ENCODE measurements at regions not wholly inside any gene's neighbourhood (a gene's known extent, or its start where the extent isn't known, plus 50 kb on each side); places are given as distances from the start of the nearest gene placed in this dataset.
"Not testable (repeated sequence)": the region's sequence is repeated elsewhere in the genome, so short reads cannot be mapped to it uniquely, and the experiment has no call there.

DNA sequence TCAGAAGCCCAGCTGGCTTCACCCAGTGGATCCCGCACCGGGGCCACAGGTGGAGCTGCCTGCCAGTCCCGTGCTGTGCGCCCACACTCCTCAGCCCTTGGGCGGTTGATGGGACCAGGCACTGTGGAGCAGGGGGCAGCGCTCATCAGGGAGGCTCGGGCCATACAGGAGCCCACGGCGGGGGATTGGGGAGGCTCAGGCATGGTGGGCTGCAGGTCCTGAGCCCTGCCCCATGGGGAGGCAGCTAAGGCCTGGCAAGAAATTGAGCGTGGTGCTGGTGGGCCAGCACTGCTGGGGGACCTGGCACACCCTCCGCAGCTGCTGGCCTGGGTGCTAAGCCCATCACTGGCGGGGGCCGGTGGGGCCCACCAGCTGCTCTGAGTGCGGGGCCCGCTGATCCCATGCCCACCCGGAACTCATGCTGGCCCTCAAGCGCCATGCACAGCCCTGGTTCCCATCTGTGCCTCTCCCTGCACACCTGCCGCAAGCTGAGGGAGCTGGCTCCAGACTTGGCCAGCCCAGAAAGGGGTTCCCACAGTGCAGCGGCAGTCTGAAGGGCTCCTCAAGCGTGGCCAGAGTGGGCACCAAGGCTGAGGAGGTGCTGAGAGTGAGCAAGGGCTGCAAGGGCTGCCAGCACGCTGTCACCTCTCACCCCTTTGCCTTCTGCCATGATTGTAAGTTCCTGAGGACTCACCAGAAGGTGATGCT, 705.1 kb downstream of the STPG2 start:
- not testable (repeated sequence) for DNase-seq (ENCODE audit: low spot score); H3K4ac ChIP-seq (ENCODE audit: low read length); H4K8ac ChIP-seq (ENCODE audit: low read depth, low read length); H2BK12ac ChIP-seq (ENCODE audit: low read length); H4K91ac ChIP-seq (ENCODE audit: low read depth, low read length, poor library complexity); H3K27me3 ChIP-seq (ENCODE audit: control insufficient read depth in 3 of 3, insufficient read depth in 3 of 3, low read depth in 1 of 3, low read length in 3 of 3); H3K23ac ChIP-seq (ENCODE audit: low read depth, low read length, poor library complexity); H3K79me1 ChIP-seq (ENCODE audit: low read depth, low read length); H3K4me2 ChIP-seq (ENCODE audit: insufficient read depth, low read length, poor library complexity, severe bottlenecking); H2BK120ac ChIP-seq (ENCODE audit: low read depth, low read length); H3K4me1 ChIP-seq (ENCODE audit: control insufficient read depth in 2 of 2, insufficient read depth in 1 of 2, low read depth in 1 of 2, low read length in 2 of 2); H2AK5ac ChIP-seq (ENCODE audit: low read depth, low read length); H3K36me3 ChIP-seq (replicated peaks in 1 of 2; ENCODE audit: control insufficient read depth in 2 of 2, insufficient read depth in 2 of 2, low read length in 2 of 2); H2BK15ac ChIP-seq (ENCODE audit: low read length); H2BK5ac ChIP-seq (ENCODE audit: low read length); H3K9me3 ChIP-seq (replicated peaks in 1 of 2; ENCODE audit: control insufficient read depth in 2 of 2, insufficient read depth in 1 of 2, low read depth in 1 of 2, low read length in 2 of 2); H3K27ac ChIP-seq (replicated peaks; ENCODE audit: low read length); H3K9ac ChIP-seq (ENCODE audit: low read depth, low read length, poor library complexity); H3K4me3 ChIP-seq (ENCODE audit: low read length in 2 of 2)
- H3K18ac ChIP-seq (ENCODE audit: low read length) = peak overlapping the region; percentile 17
- WGBS, 2 donors (ENCODE audit: extremely low coverage in 2 of 2, insufficient read length in 2 of 2, insufficient replicate concordance in 1 of 2) = no CpG with 5 or more reads among the region's 21 CpGs
- peak overlapping the region; percentile 82 for H3K14ac ChIP-seq (ENCODE audit: low read length)
- peak overlapping the region; percentile 29 for H2AFZ ChIP-seq (ENCODE audit: low read length)

DNA sequence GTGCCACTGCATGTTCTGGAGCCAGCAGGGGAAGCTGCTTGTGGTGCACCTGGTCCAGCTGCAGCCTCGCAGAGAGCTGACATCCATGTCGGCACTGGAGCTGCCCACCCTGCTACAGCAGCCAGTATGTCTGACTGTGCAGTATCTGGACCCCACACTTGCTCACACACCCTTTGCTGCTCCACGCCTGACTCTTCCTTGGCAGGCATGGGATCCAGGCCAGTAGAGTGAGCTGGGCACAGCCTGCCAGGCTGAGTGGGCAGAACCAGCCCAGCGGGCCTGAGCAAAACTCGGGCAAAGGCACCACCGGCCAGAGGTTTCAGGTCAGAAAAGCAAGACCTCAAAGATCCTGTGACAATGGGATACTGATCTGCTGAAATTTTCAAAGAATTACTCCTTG, 690.1 kb downstream of the STPG2 start:
- no peaks in the 10 kb centered on the region for H3K36me3 ChIP-seq (replicated peaks in 1 of 2; ENCODE audit: control insufficient read depth in 2 of 2, insufficient read depth in 2 of 2, low read length in 2 of 2)
- H3K4ac ChIP-seq (ENCODE audit: low read length) = no peak overlapping the region
- DNase-seq (ENCODE audit: low spot score) = no peak
- no CpG with 5 or more reads among the region's 6 CpGs for WGBS, 2 donors (ENCODE audit: extremely low coverage in 2 of 2, insufficient read length in 2 of 2, insufficient replicate concordance in 1 of 2)
- peaks cover 0 to 2% of the 10 kb centered on the region in 2 donors for H3K9me3 ChIP-seq (replicated peaks in 1 of 2; ENCODE audit: control insufficient read depth in 2 of 2, insufficient read depth in 1 of 2, low read depth in 1 of 2, low read length in 2 of 2)
- H3K79me1 ChIP-seq (ENCODE audit: low read depth, low read length) = no peaks in the 10 kb centered on the region
- H3K27me3 ChIP-seq (ENCODE audit: control insufficient read depth in 3 of 3, insufficient read depth in 3 of 3, low read depth in 1 of 3, low read length in 3 of 3) = no peaks in the 10 kb centered on the region
- H3K23ac ChIP-seq (ENCODE audit: low read depth, low read length, poor library complexity) = no peak overlapping the region
- H2AFZ ChIP-seq (ENCODE audit: low read length) = no peak overlapping the region
- no peak overlapping the region for H2BK12ac ChIP-seq (ENCODE audit: low read length)
- no peak overlapping the region for H3K4me2 ChIP-seq (ENCODE audit: insufficient read depth, low read length, poor library complexity, severe bottlenecking)
- H2BK15ac ChIP-seq (ENCODE audit: low read length) = no peak overlapping the region
- no peak overlapping the region for H2AK5ac ChIP-seq (ENCODE audit: low read depth, low read length)
- no peak overlapping the region for H4K91ac ChIP-seq (ENCODE audit: low read depth, low read length, poor library complexity)
- H4K8ac ChIP-seq (ENCODE audit: low read depth, low read length) = peak overlapping the region; percentile 92
- peak overlapping the region; percentile 77 for H3K18ac ChIP-seq (ENCODE audit: low read length)
- H2BK5ac ChIP-seq (ENCODE audit: low read length) = peak overlapping the region; percentile 48
- no peak overlapping the region for H3K27ac ChIP-seq (replicated peaks; ENCODE audit: low read length)
- H3K4me3 ChIP-seq (ENCODE audit: low read length in 2 of 2) = no peak overlapping the region
- H3K9ac ChIP-seq (ENCODE audit: low read depth, low read length, poor library complexity) = no peak overlapping the region
- H2BK120ac ChIP-seq (ENCODE audit: low read depth, low read length) = no peak overlapping the region
- peak overlapping the region; percentile 95 for H3K14ac ChIP-seq (ENCODE audit: low read length)
- H3K4me1 ChIP-seq (ENCODE audit: control insufficient read depth in 2 of 2, insufficient read depth in 1 of 2, low read depth in 1 of 2, low read length in 2 of 2) = no peaks in the 10 kb centered on the region

DNA sequence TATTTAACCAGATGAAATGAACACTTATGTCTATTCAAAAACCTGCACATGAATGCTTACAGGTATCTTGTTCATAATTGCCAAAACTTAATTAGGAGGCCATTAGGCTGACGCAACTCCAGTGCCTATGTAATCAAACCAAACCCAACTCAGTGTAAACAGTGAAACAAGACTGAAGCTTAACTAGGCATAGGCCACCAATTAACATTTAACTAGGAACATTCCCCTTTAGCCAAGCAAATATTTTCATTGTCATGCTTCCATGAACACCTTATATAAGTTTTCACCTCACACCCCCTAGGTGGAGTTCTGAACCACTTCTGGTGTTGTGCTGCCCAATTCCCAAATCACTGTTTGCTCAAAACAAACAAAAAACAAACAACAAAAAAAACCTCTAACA, 686.0 kb downstream of the STPG2 start:
- no peak overlapping the region for H4K91ac ChIP-seq (ENCODE audit: low read depth, low read length, poor library complexity)
- H2BK15ac ChIP-seq (ENCODE audit: low read length) = no peak overlapping the region
- no peak overlapping the region for H4K8ac ChIP-seq (ENCODE audit: low read depth, low read length)
- no peak overlapping the region for H2BK120ac ChIP-seq (ENCODE audit: low read depth, low read length)
- WGBS, 2 donors (ENCODE audit: extremely low coverage in 2 of 2, insufficient read length in 2 of 2, insufficient replicate concordance in 1 of 2) = no CpG with 5 or more reads among the region's 1 CpG
- no peaks in the 10 kb centered on the region for H3K27me3 ChIP-seq (ENCODE audit: control insufficient read depth in 3 of 3, insufficient read depth in 3 of 3, low read depth in 1 of 3, low read length in 3 of 3)
- H2BK5ac ChIP-seq (ENCODE audit: low read length) = no peak overlapping the region
- peaks cover 0 to 2% of the 10 kb centered on the region in 2 donors for H3K9me3 ChIP-seq (replicated peaks in 1 of 2; ENCODE audit: control insufficient read depth in 2 of 2, insufficient read depth in 1 of 2, low read depth in 1 of 2, low read length in 2 of 2)
- no peak overlapping the region for H3K4me2 ChIP-seq (ENCODE audit: insufficient read depth, low read length, poor library complexity, severe bottlenecking)
- no peak overlapping the region for H3K18ac ChIP-seq (ENCODE audit: low read length)
- no peak for DNase-seq (ENCODE audit: low spot score)
- no peak overlapping the region for H3K27ac ChIP-seq (replicated peaks; ENCODE audit: low read length)
- H3K79me1 ChIP-seq (ENCODE audit: low read depth, low read length) = no peaks in the 10 kb centered on the region
- H2BK12ac ChIP-seq (ENCODE audit: low read length) = no peak overlapping the region
- no peak overlapping the region for H3K23ac ChIP-seq (ENCODE audit: low read depth, low read length, poor library complexity)
- H3K4me3 ChIP-seq (ENCODE audit: low read length in 2 of 2) = no peak overlapping the region
- no peak overlapping the region for H3K4ac ChIP-seq (ENCODE audit: low read length)
- H3K14ac ChIP-seq (ENCODE audit: low read length) = no peak overlapping the region
- no peak overlapping the region for H3K9ac ChIP-seq (ENCODE audit: low read depth, low read length, poor library complexity)
- no peak overlapping the region for H2AK5ac ChIP-seq (ENCODE audit: low read depth, low read length)
- H3K4me1 ChIP-seq (ENCODE audit: control insufficient read depth in 2 of 2, insufficient read depth in 1 of 2, low read depth in 1 of 2, low read length in 2 of 2) = no peaks in the 10 kb centered on the region
- H3K36me3 ChIP-seq (replicated peaks in 1 of 2; ENCODE audit: control insufficient read depth in 2 of 2, insufficient read depth in 2 of 2, low read length in 2 of 2) = no peaks in the 10 kb centered on the region
- no peak overlapping the region for H2AFZ ChIP-seq (ENCODE audit: low read length)

- H3K23ac ChIP-seq (ENCODE audit: low read depth, low read length, poor library complexity) = no peak overlapping the region
- H3K27me3 ChIP-seq (ENCODE audit: control insufficient read depth in 3 of 3, insufficient read depth in 3 of 3, low read depth in 1 of 3, low read length in 3 of 3) = no peaks in the 10 kb centered on the region
- H2BK120ac ChIP-seq (ENCODE audit: low read depth, low read length) = no peak overlapping the region
- H3K14ac ChIP-seq (ENCODE audit: low read length) = no peak overlapping the region
- H3K4me1 ChIP-seq (ENCODE audit: control insufficient read depth in 2 of 2, insufficient read depth in 1 of 2, low read depth in 1 of 2, low read length in 2 of 2) = no peaks in the 10 kb centered on the region
- no peak overlapping the region for H3K4ac ChIP-seq (ENCODE audit: low read length)
- no peaks in the 10 kb centered on the region for H3K36me3 ChIP-seq (replicated peaks in 1 of 2; ENCODE audit: control insufficient read depth in 2 of 2, insufficient read depth in 2 of 2, low read length in 2 of 2)
- no peak for DNase-seq (ENCODE audit: low spot score)
- no peak overlapping the region for H3K4me3 ChIP-seq (ENCODE audit: low read length in 2 of 2)
- H2AK5ac ChIP-seq (ENCODE audit: low read depth, low read length) = no peak overlapping the region
- H2AFZ ChIP-seq (ENCODE audit: low read length) = no peak overlapping the region
- H3K27ac ChIP-seq (replicated peaks; ENCODE audit: low read length) = no peak overlapping the region
- H3K79me1 ChIP-seq (ENCODE audit: low read depth, low read length) = no peaks in the 10 kb centered on the region
- H3K9me3 ChIP-seq (replicated peaks in 1 of 2; ENCODE audit: control insufficient read depth in 2 of 2, insufficient read depth in 1 of 2, low read depth in 1 of 2, low read length in 2 of 2) = no peaks in the 10 kb centered on the region
- no peak overlapping the region for H2BK5ac ChIP-seq (ENCODE audit: low read length)
- H2BK12ac ChIP-seq (ENCODE audit: low read length) = no peak overlapping the region
- no CpG with 5 or more reads among the region's 5 CpGs for WGBS, 2 donors (ENCODE audit: extremely low coverage in 2 of 2, insufficient read length in 2 of 2, insufficient replicate concordance in 1 of 2)
- H4K91ac ChIP-seq (ENCODE audit: low read depth, low read length, poor library complexity) = no peak overlapping the region
- H3K18ac ChIP-seq (ENCODE audit: low read length) = no peak overlapping the region
- no peak overlapping the region for H3K4me2 ChIP-seq (ENCODE audit: insufficient read depth, low read length, poor library complexity, severe bottlenecking)
- H2BK15ac ChIP-seq (ENCODE audit: low read length) = no peak overlapping the region
- no peak overlapping the region for H3K9ac ChIP-seq (ENCODE audit: low read depth, low read length, poor library complexity)
- H4K8ac ChIP-seq (ENCODE audit: low read depth, low read length) = no peak overlapping the region
Measured at GRCh38 chr4:97468272-97468671, 675.0 kb downstream of the STPG2 start.
